Tibial nerve (tissue), 3 donors: ENCODE measurements at regions not wholly inside any gene's neighbourhood (a gene's known extent, or its start where the extent isn't known, plus 50 kb on each side); places are given as distances from the start of the nearest gene placed in this dataset.

Experiments used
- POLR2A ChIP-seq, 2 donors: fragments of 450-650 bp; IDR thresholded peaks; one replicate each; pipeline ENCODE4 v1.6.1; 2017; ENCODE audit warnings: antibody characterized with exemption in 2 of 2, mild to moderate bottlenecking in 2 of 2, moderate library complexity in 2 of 2
- TF ChIP-seq, protein P1 (sequence below), 5 experiments: fragments of 200-600 bp in 3 of 5; fragments of 450-650 bp in 2 of 5; sonication (generic) in 3 of 5; IDR thresholded peaks; one replicate each; pipeline ENCODE4 v1.5.1; 2016 to 2019; ENCODE audit warnings: antibody characterized with exemption in 5 of 5, mild to moderate bottlenecking in 3 of 5, moderate library complexity in 2 of 5

DNA sequence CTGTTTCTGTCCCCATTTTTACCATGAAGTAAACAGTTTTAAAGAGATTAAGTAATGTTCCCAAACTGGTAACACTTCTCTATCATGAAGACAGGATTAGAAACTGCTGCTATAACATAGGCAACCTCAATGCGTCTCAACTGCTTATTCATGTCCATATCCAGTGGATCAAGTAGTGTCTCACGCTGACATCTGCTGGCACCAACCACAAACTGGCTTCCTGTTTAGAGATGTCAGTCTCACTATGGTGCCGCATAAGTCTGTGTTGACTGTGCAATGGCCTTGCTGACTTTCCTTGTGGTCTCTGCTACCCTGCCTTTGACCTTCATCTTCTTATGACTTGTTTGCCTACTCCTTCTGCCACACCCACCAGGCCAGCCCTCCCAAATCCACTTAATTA is 369.6 kb upstream of the DPP6 start:
- TF ChIP-seq, protein P1, sequence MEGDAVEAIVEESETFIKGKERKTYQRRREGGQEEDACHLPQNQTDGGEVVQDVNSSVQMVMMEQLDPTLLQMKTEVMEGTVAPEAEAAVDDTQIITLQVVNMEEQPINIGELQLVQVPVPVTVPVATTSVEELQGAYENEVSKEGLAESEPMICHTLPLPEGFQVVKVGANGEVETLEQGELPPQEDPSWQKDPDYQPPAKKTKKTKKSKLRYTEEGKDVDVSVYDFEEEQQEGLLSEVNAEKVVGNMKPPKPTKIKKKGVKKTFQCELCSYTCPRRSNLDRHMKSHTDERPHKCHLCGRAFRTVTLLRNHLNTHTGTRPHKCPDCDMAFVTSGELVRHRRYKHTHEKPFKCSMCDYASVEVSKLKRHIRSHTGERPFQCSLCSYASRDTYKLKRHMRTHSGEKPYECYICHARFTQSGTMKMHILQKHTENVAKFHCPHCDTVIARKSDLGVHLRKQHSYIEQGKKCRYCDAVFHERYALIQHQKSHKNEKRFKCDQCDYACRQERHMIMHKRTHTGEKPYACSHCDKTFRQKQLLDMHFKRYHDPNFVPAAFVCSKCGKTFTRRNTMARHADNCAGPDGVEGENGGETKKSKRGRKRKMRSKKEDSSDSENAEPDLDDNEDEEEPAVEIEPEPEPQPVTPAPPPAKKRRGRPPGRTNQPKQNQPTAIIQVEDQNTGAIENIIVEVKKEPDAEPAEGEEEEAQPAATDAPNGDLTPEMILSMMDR (IDR thresholded peaks at IDR 0.05) = no peak
- no peak for TF ChIP-seq POLR2A (IDR thresholded peaks at IDR 0.05)
